ENCODE measurements at regions not wholly inside any gene's neighbourhood (a gene's known extent, or its start where the extent isn't known, plus 50 kb on each side); places are given as distances from the start of the nearest gene placed in this dataset.

GRCh38 chr2:196499686-196500085 is 139.8 kb upstream of the CCDC150 start:
- no peak for TF ChIP-seq EZH2phosphoT487 (IDR thresholded peaks at IDR 0.05; ENCODE audit: insufficient read depth, low read depth)
- no peak for TF ChIP-seq EZH2 (IDR thresholded peaks at IDR 0.05; ENCODE audit: insufficient read depth, poor library complexity, severe bottlenecking)

Measured in GM23248 (cell line).